H9 (cell line): ENCODE measurements at regions not wholly inside any gene's neighbourhood (a gene's known extent, or its start where the extent isn't known, plus 50 kb on each side); places are given as distances from the start of the nearest gene placed in this dataset.

ENCODE experiments used
- DNase-seq: peaks from one replicate; pipeline ENCODE4 v3.0.0-alpha.2; 2017
- H2AFZ ChIP-seq: one replicate; pipeline ENCODE4 v1.6.1; 2013; ENCODE audit warnings: mild to moderate bottlenecking, low read length, control low read depth, moderate library complexity
- H2AK5ac ChIP-seq: 2 replicates; pipeline ENCODE4 v1.6.1; 2013; ENCODE audit warnings: low read length, control low read depth, mixed read lengths; ENCODE audit not compliant: insufficient read length
- H2BK120ac ChIP-seq: one replicate; pipeline ENCODE4 v1.6.1; 2013; ENCODE audit warnings: low read depth, mild to moderate bottlenecking, low read length, control low read depth, inconsistent platforms; ENCODE audit not compliant: poor library complexity, severe bottlenecking
- H2BK12ac ChIP-seq: 2 replicates; pipeline ENCODE4 v1.6.1; 2013; ENCODE audit warnings: low read length, control low read depth, mixed read lengths, low read depth; ENCODE audit not compliant: insufficient read length
- H2BK15ac ChIP-seq: 2 replicates; pipeline ENCODE4 v1.6.1; 2013; ENCODE audit warnings: low read depth, low read length, control low read depth
- H2BK20ac ChIP-seq: one replicate; pipeline ENCODE4 v1.6.1; 2013; ENCODE audit warnings: low read depth, mild to moderate bottlenecking, low read length, control low read depth, inconsistent platforms; ENCODE audit not compliant: poor library complexity, severe bottlenecking
- H2BK5ac ChIP-seq: 2 replicates; pipeline ENCODE4 v1.6.1; 2013; ENCODE audit warnings: low read length, control low read depth, mixed read lengths; ENCODE audit not compliant: insufficient read length
- H3K14ac ChIP-seq: 2 replicates; pipeline ENCODE4 v1.6.1; 2013; ENCODE audit warnings: low read length, control low read depth; ENCODE audit not compliant: insufficient read depth
- H3K18ac ChIP-seq: 2 replicates; pipeline ENCODE4 v1.6.1; 2013; ENCODE audit warnings: low read depth, mild to moderate bottlenecking, mixed read lengths, low read length, control low read depth; ENCODE audit not compliant: insufficient read length
- H3K23ac ChIP-seq: 2 replicates; pipeline ENCODE4 v1.6.1; 2013; ENCODE audit warnings: low read length, control low read depth, mixed read lengths, low read depth; ENCODE audit not compliant: insufficient read length
- H3K23me2 ChIP-seq: 2 replicates; pipeline ENCODE4 v1.6.1; 2013; ENCODE audit warnings: low read depth, mild to moderate bottlenecking, mixed read lengths, low read length, control low read depth; ENCODE audit not compliant: insufficient read length, poor library complexity, severe bottlenecking
- H3K27ac ChIP-seq: 2 replicates; pipeline ENCODE4 v1.5.1; 2013; ENCODE audit warnings: low read length, control low read depth, mixed read lengths, low read depth; ENCODE audit not compliant: insufficient read length
- H3K27me3 ChIP-seq: 2 replicates; pipeline ENCODE4 v1.6.1; 2013; ENCODE audit warnings: low read length, control low read depth, inconsistent platforms; ENCODE audit not compliant: insufficient read depth
- H3K4ac ChIP-seq: 2 replicates; pipeline ENCODE4 v1.6.1; 2013; ENCODE audit warnings: low read depth, mild to moderate bottlenecking, control low read depth, inconsistent platforms, low read length, moderate library complexity
- H3K4me1 ChIP-seq: 2 replicates; pipeline ENCODE4 v1.6.1; 2013; ENCODE audit warnings: low read length, control low read depth, inconsistent platforms; ENCODE audit not compliant: insufficient read depth
- H3K4me2 ChIP-seq: 2 replicates; pipeline ENCODE4 v1.6.1; 2013; ENCODE audit warnings: low read length, control low read depth, mixed read lengths; ENCODE audit not compliant: insufficient read length, insufficient read depth
- H3K56ac ChIP-seq: 2 replicates; pipeline ENCODE4 v1.6.1; 2013; ENCODE audit warnings: low read depth, mild to moderate bottlenecking, mixed read lengths, low read length, control low read depth; ENCODE audit not compliant: insufficient read length
- H3K79me1 ChIP-seq: 2 replicates; pipeline ENCODE4 v1.6.1; 2013; ENCODE audit warnings: low read depth, mild to moderate bottlenecking, moderate library complexity, low read length, control low read depth, inconsistent platforms; ENCODE audit not compliant: insufficient read depth, poor library complexity, severe bottlenecking
- H3K79me2 ChIP-seq: 2 replicates; pipeline ENCODE4 v1.6.1; 2013; ENCODE audit warnings: low read length, control low read depth, inconsistent platforms; ENCODE audit not compliant: insufficient read depth
- H3K9ac ChIP-seq: 2 replicates; pipeline ENCODE4 v1.6.1; 2013; ENCODE audit warnings: low read length, control low read depth, mixed read lengths; ENCODE audit not compliant: insufficient read length; ENCODE audit errors: extremely low read depth
- H3K9me3 ChIP-seq: one replicate; pipeline ENCODE4 v1.6.1; 2013; ENCODE audit warnings: low read depth, low read length, inconsistent platforms; ENCODE audit not compliant: control insufficient read depth
- H3T11ph ChIP-seq: one replicate; pipeline ENCODE4 v1.6.1; 2013; ENCODE audit warnings: mild to moderate bottlenecking, low read length, control low read depth, inconsistent platforms
- H4K20me1 ChIP-seq: one replicate; pipeline ENCODE4 v1.6.1; 2013; ENCODE audit not compliant: control insufficient read depth, insufficient read length, insufficient read depth
- H4K5ac ChIP-seq: 2 replicates; pipeline ENCODE4 v1.6.1; 2013; ENCODE audit warnings: low read depth, mild to moderate bottlenecking, mixed read lengths, low read length, control low read depth; ENCODE audit not compliant: insufficient read length
- H4K8ac ChIP-seq: replicated peaks from 2 replicates; pipeline ENCODE4 v1.6.1; 2013; ENCODE audit warnings: low read length, control low read depth, mixed read lengths, low read depth; ENCODE audit not compliant: insufficient read length
- H4K91ac ChIP-seq: 2 replicates; pipeline ENCODE4 v1.6.1; 2013; ENCODE audit warnings: low read depth, mild to moderate bottlenecking, moderate library complexity, mixed read lengths, low read length, control low read depth; ENCODE audit not compliant: insufficient read length
- H3K27ac Mint-ChIP-seq, 3 experiments: 2 replicates in 2 of 3; 3 replicates in 1 of 3; pipeline ENCODE4 v1.8.0; 2020 to 2021; ENCODE audit warnings: mixed read lengths in 3 of 3, mild to moderate bottlenecking in 1 of 3, moderate library complexity in 1 of 3
- H3K27me3 Mint-ChIP-seq: 2 replicates; pipeline ENCODE4 v1.8.0; 2021; ENCODE audit warnings: low read depth, mild to moderate bottlenecking, moderate library complexity, mixed read lengths
- H3K36me3 Mint-ChIP-seq, 3 experiments: 2 replicates in 2 of 3; 3 replicates in 1 of 3; pipeline ENCODE4 v1.8.0; 2020 to 2021; ENCODE audit warnings: low read depth in 3 of 3, mixed read lengths in 3 of 3; ENCODE audit not compliant: insufficient read depth in 1 of 3
- H3K4me1 Mint-ChIP-seq, 2 experiments: 2 replicates each; pipeline ENCODE4 v1.8.0; 2020; ENCODE audit warnings: mixed read lengths in 2 of 2
- H3K4me3 Mint-ChIP-seq, 2 experiments: 2 replicates in 1 of 2; 3 replicates in 1 of 2; pipeline ENCODE4 v1.8.0; 2020 to 2021; ENCODE audit warnings: mild to moderate bottlenecking in 2 of 2, mixed read lengths in 2 of 2, moderate library complexity in 1 of 2
- H3K9me3 Mint-ChIP-seq, 2 experiments: 2 replicates in 1 of 2; 3 replicates in 1 of 2; pipeline ENCODE4 v1.8.0; 2020; ENCODE audit warnings: mild to moderate bottlenecking in 2 of 2, mixed read lengths in 2 of 2, moderate library complexity in 1 of 2
- CTCF ChIP-seq: fragments of 200-600 bp; sonication (generic); conservative IDR thresholded peaks from 3 replicates; pipeline ENCODE4 v1.8.0; 2021; ENCODE audit warnings: antibody characterized with exemption, mild to moderate bottlenecking
- WGBS: extraction: QIAGEN DNeasy Blood & Tissue Kit; methylation state at CpG from one replicate; pipeline ENCODE4 v1.1.7; 2013; ENCODE audit warnings: missing lambda C conversion rate, low lambda C conversion rate, mixed read lengths; ENCODE audit not compliant: insufficient read length; ENCODE audit errors: extremely low coverage; 5-methylcytosine and 5-hydroxymethylcytosine counted together

- no peak overlapping the region for H3K4me2 ChIP-seq
- no peak for DNase-seq
Observed at GRCh38 chr9:101849102-101849707, 110.8 kb upstream of the GRIN3A start.

More at GRCh38 chr9:101849102-101849707, 110.8 kb upstream of the GRIN3A start:
- WGBS, result no CpG with 5 or more reads among the region's 1 CpG
- Histone ChIP-seq H2BK12ac (no peak overlapping the region), H2BK15ac (no peak overlapping the region), H3K4me1 (no peaks in the 10 kb centered on the region; the same call in 1 of the 2 replicates), H3T11ph (no peak overlapping the region), H3K27me3 (no peaks in the 10 kb centered on the region), H2AFZ (no peak overlapping the region), H3K79me1 (no peaks in the 10 kb centered on the region), H2BK120ac (no peak overlapping the region), H4K20me1 (no peaks in the 10 kb centered on the region), H2AK5ac (no peak overlapping the region), H3K23ac (no peak overlapping the region), H2BK20ac (no peak overlapping the region), H4K5ac (no peak overlapping the region), H4K8ac (no peak overlapping the region), H3K9me3 (no peaks in the 10 kb centered on the region), H3K79me2 (no peaks in the 10 kb centered on the region), H3K23me2 (no peaks in the 10 kb centered on the region), H3K4ac (no peak overlapping the region), H4K91ac (no peak overlapping the region), H3K27ac (no peak overlapping the region), H3K18ac (no peak overlapping the region), H3K14ac (no peak overlapping the region), H2BK5ac (no peak overlapping the region), H3K9ac (no peak overlapping the region), H3K56ac (no peak overlapping the region)
- Mint-ChIP-seq H3K4me1 (peaks cover 0 to 11% of the 10 kb centered on the region in 2 experiments; a peak in 2 of 4 replicates), H3K36me3 (no peaks in the 10 kb centered on the region; a peak in 1 of 7 replicates), H3K4me3 (no peak overlapping the region), H3K27ac (no peak overlapping the region), H3K27me3 (no peaks in the 10 kb centered on the region), H3K9me3 (peaks cover 5 to 8% of the 10 kb centered on the region in 2 experiments; a peak in 2 of 5 replicates)
- TF ChIP-seq CTCF, result no peak
